ENCODE measurements at regions not wholly inside any gene's neighbourhood (a gene's known extent, or its start where the extent isn't known, plus 50 kb on each side); places are given as distances from the start of the nearest gene placed in this dataset.

DNA sequence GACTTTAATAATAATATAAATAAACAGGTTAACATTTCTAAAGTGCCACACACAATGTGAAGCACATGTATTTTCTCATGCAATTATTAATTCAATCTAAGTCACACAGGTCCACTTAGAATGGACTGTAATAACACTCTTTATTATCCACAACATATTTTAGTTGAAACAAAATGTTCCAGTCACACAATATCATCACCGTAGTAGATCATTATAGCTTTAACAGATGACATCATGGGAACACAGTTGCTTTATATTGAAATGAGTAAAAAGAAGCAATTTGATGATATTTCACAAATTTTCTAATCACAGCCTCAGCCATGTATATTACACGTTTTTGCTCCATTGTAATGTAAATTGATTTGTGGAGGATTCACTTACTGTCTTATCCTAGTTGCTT is 266.3 kb downstream of the MEIS1 start:
- TF ChIP-seq, protein P1, sequence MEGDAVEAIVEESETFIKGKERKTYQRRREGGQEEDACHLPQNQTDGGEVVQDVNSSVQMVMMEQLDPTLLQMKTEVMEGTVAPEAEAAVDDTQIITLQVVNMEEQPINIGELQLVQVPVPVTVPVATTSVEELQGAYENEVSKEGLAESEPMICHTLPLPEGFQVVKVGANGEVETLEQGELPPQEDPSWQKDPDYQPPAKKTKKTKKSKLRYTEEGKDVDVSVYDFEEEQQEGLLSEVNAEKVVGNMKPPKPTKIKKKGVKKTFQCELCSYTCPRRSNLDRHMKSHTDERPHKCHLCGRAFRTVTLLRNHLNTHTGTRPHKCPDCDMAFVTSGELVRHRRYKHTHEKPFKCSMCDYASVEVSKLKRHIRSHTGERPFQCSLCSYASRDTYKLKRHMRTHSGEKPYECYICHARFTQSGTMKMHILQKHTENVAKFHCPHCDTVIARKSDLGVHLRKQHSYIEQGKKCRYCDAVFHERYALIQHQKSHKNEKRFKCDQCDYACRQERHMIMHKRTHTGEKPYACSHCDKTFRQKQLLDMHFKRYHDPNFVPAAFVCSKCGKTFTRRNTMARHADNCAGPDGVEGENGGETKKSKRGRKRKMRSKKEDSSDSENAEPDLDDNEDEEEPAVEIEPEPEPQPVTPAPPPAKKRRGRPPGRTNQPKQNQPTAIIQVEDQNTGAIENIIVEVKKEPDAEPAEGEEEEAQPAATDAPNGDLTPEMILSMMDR (IDR thresholded peaks at IDR 0.05 in 4 of 5, conservative IDR thresholded peaks at IDR 0.05 in 1 of 5) = no peak
- TF ChIP-seq POLR2A (IDR thresholded peaks at IDR 0.05) = no peak
